Stimulated activated CD4-positive, alpha-beta T cell treated with anti-CD3 and anti-CD28 coated beads, TNF-alpha, amount 100 ng/mL, for 24 hours (primary cell): ENCODE measurements at regions not wholly inside any gene's neighbourhood (a gene's known extent, or its start where the extent isn't known, plus 50 kb on each side); places are given as distances from the start of the nearest gene placed in this dataset.

Experiments used
- DNase-seq, 3 experiments: peaks; one replicate each; pipeline ENCODE4 v3.0.0-alpha.2; 2020; ENCODE audit warnings: low read depth in 3 of 3

DNA sequence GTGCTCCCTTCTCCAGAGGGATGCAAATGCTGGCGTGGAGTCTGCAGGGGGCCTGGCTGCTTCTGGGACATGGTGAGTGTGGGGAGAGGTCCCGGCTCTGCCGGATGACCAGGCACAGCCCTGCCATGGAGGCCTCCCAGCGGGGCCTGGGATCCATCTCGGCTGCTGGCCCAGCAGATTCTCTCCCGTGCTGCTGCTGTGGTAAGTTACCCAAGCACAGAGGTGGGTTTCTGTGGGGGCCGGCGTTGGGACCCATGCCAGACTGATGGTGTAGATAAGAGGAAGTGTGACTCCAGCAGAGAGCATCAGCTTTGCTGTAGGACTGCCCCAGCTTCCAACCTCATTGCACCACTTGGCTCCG lies 147.5 kb upstream of the B3GAT1 start:
- DNase-seq = no peak

DNA sequence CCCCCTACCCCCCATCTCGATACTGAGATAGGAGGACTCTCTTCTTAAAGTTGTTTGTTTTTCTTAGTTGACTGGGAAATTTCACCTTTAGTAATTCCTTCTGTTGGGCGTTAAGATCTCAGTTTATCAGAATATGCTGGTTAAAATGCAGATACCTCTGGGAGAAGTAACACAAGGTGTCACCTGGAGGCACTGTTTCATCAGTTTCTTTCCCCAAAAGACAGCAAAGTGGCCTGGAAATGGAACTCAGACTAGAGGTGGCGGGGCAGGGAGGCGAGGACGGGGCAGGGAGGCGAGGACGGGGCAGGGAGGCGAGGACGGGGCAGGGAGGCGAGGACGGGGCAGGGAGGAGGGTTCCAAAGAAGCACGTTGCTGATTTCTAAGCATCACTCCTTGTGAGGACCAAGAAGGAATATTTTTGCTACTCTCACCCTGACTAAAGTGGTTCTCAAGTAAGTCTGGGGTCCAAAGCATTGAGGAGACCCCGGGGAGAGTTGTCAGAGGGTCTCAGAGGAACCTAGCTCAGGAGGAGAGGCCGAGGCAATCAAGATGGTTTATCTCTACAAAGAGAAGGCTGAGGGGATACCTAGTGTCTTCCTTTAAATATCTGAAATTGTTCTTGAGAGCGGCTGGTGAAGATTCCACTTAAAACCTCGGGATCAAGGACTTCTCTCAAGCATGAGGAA lies 147.0 kb upstream of the B3GAT1 start:
- no peak for DNase-seq

DNA sequence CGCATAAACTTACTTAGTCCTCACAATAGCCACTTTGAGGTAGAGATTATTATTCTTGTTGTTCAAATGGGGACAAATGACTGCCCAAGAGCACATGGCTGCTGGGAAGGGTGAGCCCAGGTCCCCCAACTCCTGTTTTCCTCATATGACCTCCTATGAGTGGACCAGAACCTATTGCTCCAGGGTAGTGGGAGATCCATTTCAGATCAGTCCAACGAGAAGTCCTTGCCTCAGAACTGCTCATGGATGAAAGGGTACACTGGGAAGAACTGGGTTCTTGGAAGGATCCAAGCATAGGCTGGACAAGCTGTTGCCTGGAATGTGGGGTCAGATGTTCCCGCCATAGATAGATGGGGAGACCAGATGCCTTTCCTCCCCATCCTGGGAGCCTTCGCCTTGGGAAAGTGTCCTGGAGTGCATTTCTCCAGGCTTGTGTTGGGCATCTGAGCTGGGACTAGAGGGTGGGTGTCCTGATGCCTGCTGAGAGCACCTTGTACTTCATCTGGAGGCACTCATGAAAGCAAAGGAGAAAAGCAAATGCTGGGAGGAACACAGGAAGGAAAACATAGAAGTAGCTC lies 146.3 kb upstream of the B3GAT1 start:
- no peak for DNase-seq

DNA sequence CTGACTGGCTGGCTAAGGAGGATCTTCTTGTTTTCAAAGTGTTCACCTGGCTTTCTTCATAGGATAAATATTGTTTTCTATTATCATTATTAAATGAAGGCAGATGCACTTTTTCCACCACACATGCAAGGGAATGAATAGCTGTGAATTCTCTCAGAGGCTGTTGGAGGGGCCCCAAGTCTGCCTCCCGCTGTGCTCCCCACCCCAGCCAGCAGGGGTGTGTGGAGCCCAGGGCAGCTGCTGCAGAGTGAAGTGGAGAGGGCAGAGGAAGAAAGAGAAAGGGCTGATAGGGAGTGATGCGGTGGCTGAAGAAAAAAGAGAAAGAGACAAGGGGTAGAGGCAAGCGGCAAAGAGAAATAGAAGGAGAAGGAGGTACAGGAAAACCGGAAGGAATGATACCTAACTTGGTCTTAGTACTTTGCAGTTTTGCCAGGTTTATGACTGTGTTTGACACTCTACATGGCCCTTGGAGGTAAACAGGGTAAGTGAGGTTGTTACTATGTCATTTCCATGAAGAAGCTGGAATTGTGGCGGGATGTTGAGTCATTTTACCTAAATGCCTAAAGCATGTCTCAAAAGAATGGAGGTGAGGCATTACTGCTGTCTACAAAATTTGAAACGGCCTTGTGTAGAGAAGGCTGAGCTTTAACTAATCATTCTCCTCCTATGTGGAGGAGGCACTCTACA lies 145.7 kb upstream of the B3GAT1 start:
- DNase-seq = no peak

DNA sequence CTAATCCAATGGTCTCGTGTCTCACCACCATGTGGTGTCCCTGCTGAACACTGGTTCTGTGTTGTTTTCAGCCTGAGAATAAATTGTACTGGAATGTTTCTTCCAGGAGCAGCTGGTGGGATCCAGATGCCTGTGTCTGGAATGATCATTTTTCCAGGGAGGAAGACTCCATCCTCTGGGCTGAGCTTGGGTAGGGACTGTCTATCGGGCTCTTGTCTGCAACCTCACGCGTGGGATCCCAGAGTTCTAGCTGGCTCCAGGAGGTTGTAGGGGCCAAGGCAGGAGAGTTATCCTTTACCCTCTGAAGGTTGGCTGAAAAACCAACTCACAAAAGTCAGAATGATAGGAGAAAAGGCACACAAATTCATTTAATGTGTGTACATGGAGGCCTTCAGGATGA lies 144.1 kb upstream of the B3GAT1 start:
- DNase-seq = no peak

DNA sequence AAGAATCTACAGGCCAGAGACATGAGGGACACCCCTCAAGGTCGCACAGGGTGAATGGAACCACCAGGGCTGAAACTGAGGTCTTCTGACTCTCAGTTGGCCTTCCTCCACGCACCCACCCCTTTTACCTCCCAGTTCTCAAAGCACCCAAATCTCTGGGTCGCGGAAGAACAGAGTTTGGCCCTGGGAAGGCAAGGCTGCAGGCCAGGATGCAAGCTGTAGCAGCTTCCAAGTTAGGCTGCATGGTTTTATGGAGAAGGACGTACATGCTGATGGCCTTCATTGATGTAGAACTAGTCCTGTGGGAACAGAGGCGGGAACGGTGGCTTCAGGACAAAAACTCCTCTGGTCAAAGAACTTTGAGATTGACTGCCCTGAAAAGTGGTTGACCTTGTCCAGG lies 143.5 kb upstream of the B3GAT1 start:
- no peak for DNase-seq

DNA sequence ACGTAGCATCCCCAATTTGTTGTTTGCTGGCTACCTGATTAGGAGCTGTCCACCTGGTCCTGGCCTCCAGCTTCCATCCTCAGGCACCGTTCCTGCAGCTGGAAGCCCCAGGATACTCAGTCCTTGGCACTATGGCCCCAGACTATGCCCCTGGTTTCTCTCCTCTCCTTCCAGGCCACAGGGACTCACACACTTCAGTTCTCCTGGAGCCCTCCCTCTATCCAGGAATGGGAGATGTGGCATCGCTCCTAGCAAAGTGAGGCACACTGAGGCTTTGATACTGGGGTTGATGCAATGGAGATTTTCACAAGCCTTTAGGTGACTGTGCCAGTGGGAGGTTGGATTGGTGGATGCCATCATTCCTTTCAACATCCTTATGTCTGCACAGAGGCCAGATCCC lies 142.8 kb upstream of the B3GAT1 start:
- DNase-seq = no peak

DNA sequence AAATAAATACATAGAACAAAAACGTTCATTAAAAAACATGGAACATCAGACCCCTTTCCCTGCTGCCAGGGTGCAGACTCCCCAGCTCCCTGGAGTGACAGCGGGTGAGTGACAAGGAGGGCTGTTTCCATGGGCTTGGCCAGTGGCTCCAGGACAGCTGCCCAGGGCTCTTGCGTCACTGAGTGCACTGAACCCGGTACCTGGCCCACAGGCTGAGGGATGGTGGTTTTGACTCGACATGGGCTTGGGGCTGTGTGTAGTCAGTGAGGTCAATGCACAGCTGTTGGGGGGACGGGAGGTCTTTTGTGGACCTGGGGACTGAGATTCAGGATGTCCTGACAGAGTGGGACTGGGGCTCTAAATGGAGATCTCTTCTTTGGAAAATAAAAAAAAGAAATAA lies 142.1 kb upstream of the B3GAT1 start:
- no peak for DNase-seq

DNA sequence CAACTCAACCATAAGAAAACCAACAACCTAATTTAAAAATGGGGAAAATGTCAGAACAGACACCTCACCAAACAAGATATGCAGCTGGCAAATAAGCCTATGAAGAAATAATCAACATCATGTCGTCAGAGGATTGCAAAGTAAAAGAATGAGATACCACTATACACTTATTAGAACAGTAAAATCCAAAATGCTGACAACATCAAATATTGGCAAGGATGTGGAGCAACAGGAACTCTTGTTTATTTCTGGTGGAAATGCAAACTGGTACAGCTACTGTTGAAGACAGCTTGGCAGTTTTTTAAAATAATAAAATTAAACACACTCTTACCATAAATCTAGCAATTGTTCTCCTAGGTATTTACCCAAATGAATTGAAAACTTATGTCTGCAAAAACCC lies 140.7 kb upstream of the B3GAT1 start:
- no peak for DNase-seq

DNA sequence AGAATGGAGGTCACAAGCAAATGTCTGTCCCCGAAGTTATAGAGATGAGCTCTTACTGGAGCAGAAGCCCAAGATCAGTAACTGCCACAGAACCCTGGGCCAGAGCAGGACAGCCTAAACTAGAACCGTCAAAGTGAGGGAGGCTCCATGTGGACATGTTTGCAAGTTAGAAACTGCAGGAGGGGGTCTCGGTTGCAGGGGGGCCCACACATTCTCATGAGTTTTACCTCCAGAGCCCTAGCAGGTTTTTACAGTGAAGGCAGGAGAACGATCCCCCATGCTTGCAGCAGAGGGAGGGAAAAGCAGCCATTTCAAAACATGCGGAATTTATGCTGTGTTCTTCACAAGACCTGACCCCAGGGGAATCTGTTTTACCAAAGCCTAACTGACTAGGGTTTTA lies 133.5 kb upstream of the B3GAT1 start:
- no peak for DNase-seq

DNA sequence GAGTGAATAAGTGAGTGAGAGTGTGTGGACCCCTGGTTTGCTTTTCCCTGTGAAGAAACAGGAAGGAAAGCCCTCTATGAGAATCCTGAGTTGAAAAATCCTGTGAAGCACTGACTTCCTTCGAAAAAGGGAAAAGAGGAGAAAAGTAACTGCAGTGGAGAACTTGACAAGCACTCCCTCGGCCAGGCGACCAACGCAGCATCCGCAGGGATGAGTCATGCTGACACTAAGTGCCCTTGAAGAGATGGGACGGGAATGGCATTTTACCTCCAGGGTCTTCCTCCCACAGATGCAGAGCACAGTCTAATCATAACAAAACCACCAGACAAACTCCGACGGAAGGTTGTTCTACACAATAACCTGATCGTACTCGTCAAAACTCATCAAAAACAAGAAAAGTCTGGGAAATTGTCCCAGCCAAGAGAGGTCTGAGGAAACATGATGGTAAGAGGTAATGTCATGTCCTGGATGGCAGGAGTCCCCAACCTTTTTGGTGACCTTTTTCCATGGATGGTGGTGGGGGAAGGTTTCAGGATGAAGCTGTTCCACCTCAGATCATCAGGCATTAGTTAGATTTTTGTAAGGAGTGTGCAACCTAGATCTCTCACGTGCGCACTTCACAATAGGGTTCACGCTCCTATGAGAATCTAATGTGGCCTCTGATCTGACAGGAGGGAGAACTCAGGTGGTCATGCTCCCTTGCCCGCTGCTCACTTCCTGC lies 132.2 kb upstream of the B3GAT1 start:
- DNase-seq = no peak

DNA sequence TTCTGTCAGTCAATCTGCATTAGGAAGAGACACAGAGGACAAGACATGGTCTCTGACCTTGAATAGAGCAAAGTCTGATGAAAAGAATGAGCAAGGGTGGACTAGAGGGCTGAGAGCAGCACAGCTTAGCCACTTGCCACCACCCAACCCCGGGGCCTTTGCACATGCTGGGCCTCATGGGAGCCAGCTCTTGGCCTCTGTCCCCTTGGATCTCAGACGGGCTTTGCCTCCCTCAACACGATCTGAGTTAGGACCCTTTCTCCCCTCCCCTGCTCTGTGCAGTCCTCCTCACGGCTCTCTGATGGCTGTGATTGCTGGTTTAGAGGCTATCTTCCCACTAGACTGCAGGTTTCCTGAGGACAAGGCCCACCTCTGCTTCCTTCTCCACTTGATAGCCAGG lies 131.6 kb upstream of the B3GAT1 start:
- DNase-seq = no peak

DNA sequence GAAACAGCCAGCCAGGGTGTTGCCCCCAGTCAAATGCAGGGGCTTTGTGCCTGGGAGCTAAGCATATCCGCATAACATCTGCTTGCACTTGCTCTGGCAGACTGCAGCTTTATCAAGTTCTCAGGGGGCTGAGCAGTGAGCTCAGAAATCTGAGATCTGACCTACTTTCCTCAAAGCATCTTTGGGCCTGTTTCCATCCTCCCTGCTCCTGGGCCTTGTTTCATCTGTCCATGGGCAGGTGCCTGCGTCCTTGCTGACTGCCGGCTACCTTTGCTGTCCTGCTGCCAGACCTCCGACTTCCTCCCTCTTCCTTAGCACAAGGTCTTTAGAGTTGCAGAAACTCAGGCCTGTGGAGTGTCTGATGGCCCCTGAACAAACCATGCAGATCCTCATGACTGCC lies 131.2 kb upstream of the B3GAT1 start:
- DNase-seq = no peak

DNA sequence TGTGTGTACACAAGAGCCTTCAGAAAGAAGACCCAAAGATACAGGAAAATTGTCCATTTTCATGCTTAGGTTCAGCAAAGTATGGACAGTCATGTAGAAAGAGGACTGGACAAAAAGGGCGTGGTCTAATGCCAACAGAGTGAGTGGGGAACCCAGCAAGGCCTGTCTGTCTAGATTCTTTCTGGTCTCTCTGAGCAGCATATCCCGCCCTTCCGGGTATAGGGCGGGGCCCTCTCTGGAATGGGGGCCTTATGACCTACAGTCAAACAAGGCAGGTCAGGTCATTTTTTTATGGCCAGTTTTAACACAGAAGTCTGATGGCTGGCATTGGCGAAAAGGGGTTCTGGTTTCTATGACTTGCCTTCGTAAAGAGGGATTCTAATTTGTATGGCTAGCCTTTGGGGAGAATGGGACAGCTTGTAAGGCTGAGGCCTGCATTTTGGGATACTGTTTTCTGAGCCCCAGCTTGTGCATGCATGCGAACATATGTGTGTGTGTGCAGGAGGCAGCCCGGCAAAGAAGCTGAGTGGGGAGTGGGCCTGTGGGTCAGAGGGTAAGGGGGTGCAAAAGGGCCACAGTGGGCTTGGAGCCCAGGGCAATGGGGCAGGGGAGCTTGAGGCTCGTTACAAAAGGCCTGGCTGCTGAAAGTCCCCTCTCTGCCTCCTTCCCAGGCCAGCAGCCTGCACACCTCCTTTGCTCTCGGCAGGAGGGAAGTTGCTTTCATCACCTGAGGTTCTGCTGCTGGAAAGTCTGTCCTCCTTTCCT lies 130.5 kb upstream of the B3GAT1 start:
- DNase-seq = no peak

DNA sequence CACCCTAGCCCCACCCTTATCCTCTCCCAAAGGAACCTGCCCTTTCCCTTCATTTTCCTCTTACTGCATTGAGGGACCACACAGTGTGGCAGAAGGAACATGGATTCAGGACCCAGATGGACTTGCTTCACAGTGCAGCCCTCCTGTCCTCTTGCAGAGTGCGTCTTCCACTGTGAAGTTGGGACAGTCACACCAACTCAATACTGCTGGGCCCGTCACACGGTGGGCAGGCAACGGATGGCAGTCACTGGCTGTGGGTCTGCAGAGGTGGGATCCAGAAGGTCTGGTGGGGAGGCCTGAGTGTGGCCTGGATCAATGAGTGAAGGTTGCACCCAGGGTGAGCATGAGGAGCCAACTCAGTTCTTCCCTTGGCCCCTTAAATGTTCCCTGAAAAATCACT lies 129.9 kb upstream of the B3GAT1 start:
- no peak for DNase-seq

DNA sequence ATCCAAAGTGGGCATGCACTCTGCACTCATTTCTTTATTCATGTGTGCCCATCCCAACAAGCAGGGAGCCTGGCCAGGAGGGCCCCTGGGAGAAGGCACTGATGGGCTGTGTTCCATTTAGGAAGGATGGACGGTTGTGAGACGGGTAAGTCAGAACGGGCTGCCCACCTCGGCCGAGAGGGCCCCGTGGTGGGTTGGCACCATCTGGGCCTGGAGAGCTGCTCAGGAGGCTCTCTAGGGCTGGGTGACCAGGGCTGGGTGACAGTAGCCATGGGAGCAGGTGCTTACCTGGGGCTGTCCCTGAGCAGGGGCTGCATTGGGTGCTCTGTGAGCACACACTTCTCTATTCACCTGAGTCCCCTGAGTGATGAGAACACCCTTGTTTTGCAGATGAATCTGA lies 129.3 kb upstream of the B3GAT1 start:
- no peak for DNase-seq

DNA sequence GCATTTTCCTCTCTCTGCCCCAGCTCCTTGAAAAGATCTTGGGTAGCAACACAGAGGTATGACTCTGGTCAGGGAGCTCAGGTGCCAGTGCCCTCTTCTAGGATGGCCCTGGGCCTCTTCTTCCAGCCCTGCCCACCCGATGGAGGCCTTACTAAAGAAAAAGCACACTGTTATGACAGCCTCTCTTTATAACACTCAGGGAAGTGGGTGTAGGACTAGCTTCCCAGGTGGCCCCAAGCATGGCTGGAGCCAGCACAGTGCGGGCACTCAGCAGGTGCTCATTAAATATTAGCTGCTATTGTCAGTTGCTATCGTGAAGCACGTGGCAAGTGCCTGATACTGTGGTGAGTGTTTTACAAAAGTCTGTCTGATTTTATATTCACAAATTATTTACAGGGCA lies 127.2 kb upstream of the B3GAT1 start:
- no peak for DNase-seq

DNA sequence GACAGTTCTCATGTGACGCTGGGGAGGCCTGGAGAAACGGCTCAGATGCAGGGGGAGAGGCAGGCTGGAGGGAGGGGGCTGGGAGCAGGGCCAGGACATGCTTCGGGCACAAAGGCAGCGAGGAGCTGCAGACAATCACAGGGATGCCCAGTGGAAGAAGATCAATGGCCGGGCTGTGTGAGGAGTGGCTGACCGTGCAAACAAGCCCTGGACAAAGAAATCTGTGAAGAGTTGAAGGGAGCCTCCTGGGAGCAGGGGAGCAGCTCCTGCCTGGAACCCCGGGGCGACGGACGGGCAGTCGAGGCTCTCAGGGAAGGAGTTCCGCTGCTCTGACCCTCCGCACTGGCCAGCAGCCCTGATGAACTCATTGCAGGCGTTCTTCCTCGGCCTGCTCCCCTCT lies 126.7 kb upstream of the B3GAT1 start:
- no peak for DNase-seq

DNA sequence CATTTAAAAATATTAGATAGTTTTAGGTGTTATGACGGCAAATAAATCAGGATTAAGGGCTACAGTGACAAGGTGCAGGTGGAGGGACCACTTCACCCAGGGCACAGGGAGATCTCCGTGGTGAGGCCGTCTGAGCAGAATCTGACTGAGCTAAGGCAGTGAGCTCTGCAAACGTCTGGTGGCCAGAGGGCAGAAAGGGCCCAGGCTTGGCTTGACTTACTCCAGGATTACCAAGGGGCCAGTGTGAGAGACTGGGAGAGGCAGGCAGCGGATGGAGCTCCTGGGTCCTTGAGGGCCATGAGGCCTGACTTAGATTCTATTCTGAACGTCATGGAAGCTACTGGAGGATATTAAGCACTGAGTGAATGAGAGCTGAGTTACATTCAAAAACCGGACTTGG lies 125.9 kb upstream of the B3GAT1 start:
- DNase-seq = no peak

DNA sequence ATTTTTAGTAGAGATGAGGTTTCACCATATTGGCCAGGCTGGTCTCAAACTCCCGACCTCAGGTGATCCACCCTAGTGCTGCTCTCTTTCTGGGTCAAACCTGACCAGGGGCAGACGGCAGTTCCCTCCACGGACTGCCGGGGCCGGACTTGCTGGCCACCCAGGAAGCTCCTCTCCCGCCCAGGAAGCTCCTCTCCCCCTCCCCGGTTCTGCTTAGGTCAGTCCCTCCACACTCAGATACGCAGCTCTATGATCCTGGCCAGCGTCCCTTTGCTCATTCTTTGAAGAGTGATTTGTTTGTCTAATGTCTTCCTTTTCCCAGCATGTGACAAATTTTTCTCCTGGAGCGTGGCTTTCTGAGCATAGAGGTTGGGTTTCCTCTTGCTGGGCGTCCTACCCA lies 125.3 kb upstream of the B3GAT1 start:
- no peak for DNase-seq

DNA sequence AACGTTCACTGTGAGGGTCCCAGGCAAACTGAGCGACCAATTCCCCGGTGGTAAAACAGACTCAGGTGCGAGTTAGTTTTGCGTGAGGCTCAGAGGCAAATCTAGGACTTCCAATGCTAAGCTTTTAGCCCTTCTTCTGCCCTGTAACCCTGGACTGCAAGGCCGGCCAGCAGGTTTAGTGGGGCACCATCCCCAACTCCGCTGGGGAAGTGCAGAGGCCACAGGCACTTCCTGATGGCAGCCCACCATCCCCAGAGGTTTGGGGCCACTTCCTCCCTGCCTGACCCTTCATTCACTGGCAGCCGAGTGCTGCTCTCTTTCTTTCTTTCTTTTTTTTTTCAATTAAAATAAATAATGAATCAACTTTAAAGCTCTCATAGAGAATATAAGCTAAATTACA lies 124.6 kb upstream of the B3GAT1 start:
- DNase-seq = no peak

DNA sequence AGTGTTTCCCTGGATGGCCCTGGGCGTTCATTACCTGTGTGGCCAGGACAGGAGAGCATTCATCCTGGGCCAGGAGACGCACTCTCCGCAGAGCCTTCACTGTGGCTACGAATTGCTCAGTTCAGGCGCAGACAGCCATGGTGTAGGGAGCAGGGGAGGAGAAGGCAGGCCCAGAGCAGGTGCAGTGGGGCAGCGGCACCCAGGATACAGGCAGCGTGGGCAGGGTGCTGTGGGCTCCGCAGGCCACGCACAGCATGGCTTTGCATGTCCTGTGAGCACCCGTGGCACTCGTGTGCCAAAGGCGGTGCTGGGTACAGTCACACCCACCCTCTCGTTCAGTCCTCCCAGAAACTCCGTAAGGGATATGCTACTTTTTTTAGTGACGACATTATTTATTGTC lies 124.2 kb upstream of the B3GAT1 start:
- no peak for DNase-seq
